ENCODE measurements at regions not wholly inside any gene's neighbourhood (a gene's known extent, or its start where the extent isn't known, plus 50 kb on each side); places are given as distances from the start of the nearest gene placed in this dataset.

DNA sequence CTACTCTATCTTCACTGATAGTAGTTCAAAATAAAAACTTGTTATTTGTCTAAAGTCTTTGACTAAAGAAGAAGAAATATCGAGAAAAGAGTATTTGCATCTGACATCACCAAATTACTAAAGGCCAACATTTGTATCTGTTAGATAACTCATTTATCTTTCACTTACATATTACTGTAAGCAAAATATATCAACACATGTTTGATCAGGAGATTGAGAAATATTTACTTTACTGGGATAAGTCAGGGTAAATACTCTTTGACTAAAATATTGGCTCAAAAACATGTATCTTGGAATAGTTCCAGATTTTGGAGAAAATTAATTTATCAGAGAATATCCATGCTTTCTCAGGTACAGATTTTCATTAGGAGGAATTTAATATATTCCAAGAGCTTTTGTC is 306.0 kb downstream of the TENT5A start:
- ChIA-PET CTCF (no interaction called here), POLR2A (no interaction called here)
- Histone ChIP-seq H3F3A (replicated peaks; ENCODE audit: insufficient read depth) (peaks cover 7% of the 10 kb centered on the region), H3K27ac (ENCODE audit: low read depth in 2 of 2, low read length in 1 of 2) (no peak overlapping the region), H3K27me3 (ENCODE audit: insufficient read depth) (no peaks in the 10 kb centered on the region), H3K4me3 (ENCODE audit: low read depth in 2 of 2, low read length in 1 of 2) (no peak overlapping the region), H3K79me2 (ENCODE audit: insufficient read depth) (no peaks in the 10 kb centered on the region), H3K9ac (no peak overlapping the region), H3K9me3 (no peaks in the 10 kb centered on the region), H2AFZ (ENCODE audit: low read depth) (no peak overlapping the region), H3K9me2 (no peaks in the 10 kb centered on the region), H3K36me3 (replicated peaks in 1 of 2; ENCODE audit: control insufficient read depth in 1 of 2, insufficient read depth in 2 of 2, low read length in 1 of 2) (no peaks in the 10 kb centered on the region), H3K4me1 (ENCODE audit: control insufficient read depth in 1 of 2, insufficient read depth in 2 of 2, low read depth in 1 of 2, low read length in 1 of 2) (peaks cover 0 to 3% of the 10 kb centered on the region in 2 experiments; a peak in 3 of 4 replicates), H4K20me1 (ENCODE audit: insufficient read depth) (no peaks in the 10 kb centered on the region), H3K4me2 (no peak overlapping the region)
- no peak for DNase-seq
- 85% methylated on average over 1 of the region's 1 CpG for WGBS (ENCODE audit: low lambda C conversion rate)
- TF ChIP-seq, protein P1, sequence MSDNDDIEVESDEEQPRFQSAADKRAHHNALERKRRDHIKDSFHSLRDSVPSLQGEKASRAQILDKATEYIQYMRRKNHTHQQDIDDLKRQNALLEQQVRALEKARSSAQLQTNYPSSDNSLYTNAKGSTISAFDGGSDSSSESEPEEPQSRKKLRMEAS (IDR thresholded peaks at IDR 0.05; ENCODE audit: low read depth), result no peak
- no peak for TF ChIP-seq FOXM1 (IDR thresholded peaks at IDR 0.05; ENCODE audit: low read depth)
- TF ChIP-seq RFX5 (IDR thresholded peaks at IDR 0.05; ENCODE audit: low read length), result no peak
- no peak for TF ChIP-seq CHD2 (IDR thresholded peaks at IDR 0.05; ENCODE audit: low read length, partially characterized antibody)
- TF ChIP-seq NFIC (IDR thresholded peaks at IDR 0.05; ENCODE audit: borderline replicate concordance), result no peak
- TF ChIP-seq SMC3 (IDR thresholded peaks at IDR 0.05; ENCODE audit: low read depth, low read length), result no peak
- no peak for TF ChIP-seq ELF1 (IDR thresholded peaks at IDR 0.05)
- no peak for TF ChIP-seq RAD21 (IDR thresholded peaks at IDR 0.05; ENCODE audit: low read length)
- TF ChIP-seq MXI1 (IDR thresholded peaks at IDR 0.05; ENCODE audit: low read depth, low read length), result no peak
- TF ChIP-seq, protein P2, sequence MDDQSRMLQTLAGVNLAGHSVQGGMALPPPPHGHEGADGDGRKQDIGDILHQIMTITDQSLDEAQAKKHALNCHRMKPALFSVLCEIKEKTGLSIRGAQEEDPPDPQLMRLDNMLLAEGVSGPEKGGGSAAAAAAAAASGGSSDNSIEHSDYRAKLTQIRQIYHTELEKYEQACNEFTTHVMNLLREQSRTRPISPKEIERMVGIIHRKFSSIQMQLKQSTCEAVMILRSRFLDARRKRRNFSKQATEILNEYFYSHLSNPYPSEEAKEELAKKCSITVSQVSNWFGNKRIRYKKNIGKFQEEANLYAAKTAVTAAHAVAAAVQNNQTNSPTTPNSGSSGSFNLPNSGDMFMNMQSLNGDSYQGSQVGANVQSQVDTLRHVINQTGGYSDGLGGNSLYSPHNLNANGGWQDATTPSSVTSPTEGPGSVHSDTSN (IDR thresholded peaks at IDR 0.05), result no peak
- TF ChIP-seq, protein P3, sequence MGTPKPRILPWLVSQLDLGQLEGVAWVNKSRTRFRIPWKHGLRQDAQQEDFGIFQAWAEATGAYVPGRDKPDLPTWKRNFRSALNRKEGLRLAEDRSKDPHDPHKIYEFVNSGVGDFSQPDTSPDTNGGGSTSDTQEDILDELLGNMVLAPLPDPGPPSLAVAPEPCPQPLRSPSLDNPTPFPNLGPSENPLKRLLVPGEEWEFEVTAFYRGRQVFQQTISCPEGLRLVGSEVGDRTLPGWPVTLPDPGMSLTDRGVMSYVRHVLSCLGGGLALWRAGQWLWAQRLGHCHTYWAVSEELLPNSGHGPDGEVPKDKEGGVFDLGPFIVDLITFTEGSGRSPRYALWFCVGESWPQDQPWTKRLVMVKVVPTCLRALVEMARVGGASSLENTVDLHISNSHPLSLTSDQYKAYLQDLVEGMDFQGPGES (IDR thresholded peaks at IDR 0.05; ENCODE audit: low read depth, low read length), result no peak
- TF ChIP-seq POLR2AphosphoS5 (IDR thresholded peaks at IDR 0.05; ENCODE audit: low read depth, low read length), result no peak
- no peak for TF ChIP-seq GATA2 (CRISPR knock-in tag; IDR thresholded peaks at IDR 0.05)
- TF ChIP-seq FOSL2 (IDR thresholded peaks at IDR 0.05; ENCODE audit: borderline replicate concordance, low read depth), result no peak
- TF ChIP-seq, protein P4, sequence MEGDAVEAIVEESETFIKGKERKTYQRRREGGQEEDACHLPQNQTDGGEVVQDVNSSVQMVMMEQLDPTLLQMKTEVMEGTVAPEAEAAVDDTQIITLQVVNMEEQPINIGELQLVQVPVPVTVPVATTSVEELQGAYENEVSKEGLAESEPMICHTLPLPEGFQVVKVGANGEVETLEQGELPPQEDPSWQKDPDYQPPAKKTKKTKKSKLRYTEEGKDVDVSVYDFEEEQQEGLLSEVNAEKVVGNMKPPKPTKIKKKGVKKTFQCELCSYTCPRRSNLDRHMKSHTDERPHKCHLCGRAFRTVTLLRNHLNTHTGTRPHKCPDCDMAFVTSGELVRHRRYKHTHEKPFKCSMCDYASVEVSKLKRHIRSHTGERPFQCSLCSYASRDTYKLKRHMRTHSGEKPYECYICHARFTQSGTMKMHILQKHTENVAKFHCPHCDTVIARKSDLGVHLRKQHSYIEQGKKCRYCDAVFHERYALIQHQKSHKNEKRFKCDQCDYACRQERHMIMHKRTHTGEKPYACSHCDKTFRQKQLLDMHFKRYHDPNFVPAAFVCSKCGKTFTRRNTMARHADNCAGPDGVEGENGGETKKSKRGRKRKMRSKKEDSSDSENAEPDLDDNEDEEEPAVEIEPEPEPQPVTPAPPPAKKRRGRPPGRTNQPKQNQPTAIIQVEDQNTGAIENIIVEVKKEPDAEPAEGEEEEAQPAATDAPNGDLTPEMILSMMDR (IDR thresholded peaks at IDR 0.05), result no peak
- TF ChIP-seq MEF2A (IDR thresholded peaks at IDR 0.05; ENCODE audit: borderline replicate concordance, low read depth), result no peak
- TF ChIP-seq TEAD4 (IDR thresholded peaks at IDR 0.05; ENCODE audit: borderline replicate concordance, insufficient read depth), result no peak
